SK-N-SH treated with all-trans-retinoic acid at 6 μM for 48 hours (cell line): ENCODE measurements at regions not wholly inside any gene's neighbourhood (a gene's known extent, or its start where the extent isn't known, plus 50 kb on each side); places are given as distances from the start of the nearest gene placed in this dataset.

Source experiments
- ATAC-seq: fragments of 200-7000 bp; cut with Tn5 transposase; 3 replicates; pipeline ENCODE4 v1.9.1; 2020; ENCODE audit warnings: mild to moderate bottlenecking, moderate library complexity
- ARNTL ChIP-seq: fragments of 450-650 bp; formaldehyde crosslinking; IDR thresholded peaks from 2 replicates; pipeline ENCODE4 v1.5.0; 2020; ENCODE audit warnings: low read depth, mild to moderate bottlenecking, moderate library complexity, borderline replicate concordance
- BACH2 ChIP-seq: fragments of 250-450 bp; sonication (Bioruptor Pico); IDR thresholded peaks from 2 replicates; pipeline ENCODE4 v1.9.0; 2021; ENCODE audit warnings: mild to moderate bottlenecking, borderline replicate concordance
- CSDC2 ChIP-seq: fragments of 250-450 bp; sonication (Bioruptor Pico); IDR thresholded peaks from 2 replicates; pipeline ENCODE4 v1.5.0; 2020; ENCODE audit warnings: mild to moderate bottlenecking, moderate library complexity
- ESRRG ChIP-seq: fragments of 250-450 bp; sonication (Bioruptor Pico); IDR thresholded peaks from 2 replicates; pipeline ENCODE4 v1.6.1; 2021; ENCODE audit warnings: mild to moderate bottlenecking
- GLIS3 ChIP-seq: fragments of 250-450 bp; sonication (Bioruptor Pico); IDR thresholded peaks from 2 replicates; pipeline ENCODE4 v1.5.0; 2020; ENCODE audit warnings: mild to moderate bottlenecking, moderate library complexity
- ISL1 ChIP-seq: fragments of 250-450 bp; sonication (Bioruptor Pico); IDR thresholded peaks from 2 replicates; pipeline ENCODE4 v2.1.2; 2022; ENCODE audit warnings: mild to moderate bottlenecking, moderate library complexity
- OSR1 ChIP-seq: fragments of 250-450 bp; sonication (Bioruptor Pico); IDR thresholded peaks from 2 replicates; pipeline ENCODE4 v1.8.0; 2022; ENCODE audit warnings: moderate library complexity, mild to moderate bottlenecking, inconsistent platforms
- PATZ1 ChIP-seq: fragments of 250-450 bp; sonication (Bioruptor Pico); IDR thresholded peaks from 2 replicates; pipeline ENCODE4 v1.8.0; 2020; ENCODE audit warnings: mild to moderate bottlenecking, moderate library complexity, borderline replicate concordance
- POU6F1 ChIP-seq: fragments of 250-450 bp; sonication (Bioruptor Pico); IDR thresholded peaks from 2 replicates; pipeline ENCODE4 v1.8.0; 2021; ENCODE audit warnings: low read depth, mild to moderate bottlenecking, moderate library complexity, borderline replicate concordance
- PPARA ChIP-seq: fragments of 250-450 bp; sonication (Bioruptor Pico); IDR thresholded peaks from 2 replicates; pipeline ENCODE4 v1.5.0; 2020; ENCODE audit warnings: mild to moderate bottlenecking, borderline replicate concordance
- RARB ChIP-seq: fragments of 250-450 bp; sonication (Bioruptor Pico); IDR thresholded peaks from 2 replicates; pipeline ENCODE4 v1.8.0; 2021; ENCODE audit warnings: mild to moderate bottlenecking, moderate library complexity
- SNAI2 ChIP-seq: fragments of 250-450 bp; sonication (Bioruptor Pico); IDR thresholded peaks from 2 replicates; pipeline ENCODE4 v1.5.0; 2020; ENCODE audit warnings: mild to moderate bottlenecking, moderate library complexity
- TOX ChIP-seq: fragments of 250-450 bp; sonication (Bioruptor Pico); IDR thresholded peaks from 2 replicates; pipeline ENCODE4 v1.8.0; 2021; ENCODE audit warnings: mild to moderate bottlenecking, moderate library complexity, borderline replicate concordance
- ZC3H10 ChIP-seq: fragments of 250-450 bp; sonication (Bioruptor Pico); IDR thresholded peaks from 2 replicates; pipeline ENCODE4 v1.5.1; 2021; ENCODE audit warnings: mild to moderate bottlenecking, moderate library complexity
- ZFP3 ChIP-seq: fragments of 250-450 bp; sonication (Bioruptor Pico); IDR thresholded peaks from 2 replicates; pipeline ENCODE4 v1.5.0; 2020; ENCODE audit warnings: mild to moderate bottlenecking, moderate library complexity
- ZFP30 ChIP-seq: fragments of 450-650 bp; formaldehyde crosslinking; IDR thresholded peaks from 2 replicates; pipeline ENCODE4 v1.5.0; 2022; ENCODE audit warnings: mild to moderate bottlenecking, moderate library complexity
- ZNF565 ChIP-seq: fragments of 450-650 bp; formaldehyde crosslinking; conservative IDR thresholded peaks from 2 replicates; pipeline ENCODE4 v1.5.0; 2020; ENCODE audit warnings: low read depth, mild to moderate bottlenecking, moderate library complexity
- ZNF70 ChIP-seq: fragments of 450-650 bp; formaldehyde crosslinking; IDR thresholded peaks from 2 replicates; pipeline ENCODE4 v1.5.0; 2020; ENCODE audit warnings: mild to moderate bottlenecking, moderate library complexity
- ZNF8 ChIP-seq: fragments of 450-650 bp; formaldehyde crosslinking; IDR thresholded peaks from 2 replicates; pipeline ENCODE4 v1.5.0; 2020; ENCODE audit warnings: mild to moderate bottlenecking, moderate library complexity
- TF ChIP-seq, protein P1 (sequence below): fragments of 250-450 bp; sonication (Bioruptor Pico); IDR thresholded peaks from 2 replicates; pipeline ENCODE4 v1.5.1; 2020; ENCODE audit warnings: low read depth, mild to moderate bottlenecking, moderate library complexity
- TF ChIP-seq, protein P2 (sequence below): fragments of 250-450 bp; sonication (Bioruptor Pico); IDR thresholded peaks from 2 replicates; pipeline ENCODE4 v1.5.0; 2020; ENCODE audit warnings: mild to moderate bottlenecking, moderate library complexity

GRCh38 chr13:42699912-42700311, 81.5 kb upstream of the FAM216B start:
- ATAC-seq: no peak
- TF ChIP-seq ZNF565 (no peak), ZNF70 (CRISPR knock-in tag) (no peak), PATZ1 (CRISPR knock-in tag) (no peak), RARB (CRISPR knock-in tag) (no peak), PPARA (CRISPR knock-in tag) (no peak), GLIS3 (no peak), CSDC2 (CRISPR knock-in tag) (no peak), BACH2 (no peak)
- TF ChIP-seq, protein P1, sequence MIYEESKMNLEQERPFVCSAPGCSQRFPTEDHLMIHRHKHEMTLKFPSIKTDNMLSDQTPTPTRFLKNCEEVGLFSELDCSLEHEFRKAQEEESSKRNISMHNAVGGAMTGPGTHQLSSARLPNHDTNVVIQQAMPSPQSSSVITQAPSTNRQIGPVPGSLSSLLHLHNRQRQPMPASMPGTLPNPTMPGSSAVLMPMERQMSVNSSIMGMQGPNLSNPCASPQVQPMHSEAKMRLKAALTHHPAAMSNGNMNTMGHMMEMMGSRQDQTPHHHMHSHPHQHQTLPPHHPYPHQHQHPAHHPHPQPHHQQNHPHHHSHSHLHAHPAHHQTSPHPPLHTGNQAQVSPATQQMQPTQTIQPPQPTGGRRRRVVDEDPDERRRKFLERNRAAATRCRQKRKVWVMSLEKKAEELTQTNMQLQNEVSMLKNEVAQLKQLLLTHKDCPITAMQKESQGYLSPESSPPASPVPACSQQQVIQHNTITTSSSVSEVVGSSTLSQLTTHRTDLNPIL: no peak

DNA sequence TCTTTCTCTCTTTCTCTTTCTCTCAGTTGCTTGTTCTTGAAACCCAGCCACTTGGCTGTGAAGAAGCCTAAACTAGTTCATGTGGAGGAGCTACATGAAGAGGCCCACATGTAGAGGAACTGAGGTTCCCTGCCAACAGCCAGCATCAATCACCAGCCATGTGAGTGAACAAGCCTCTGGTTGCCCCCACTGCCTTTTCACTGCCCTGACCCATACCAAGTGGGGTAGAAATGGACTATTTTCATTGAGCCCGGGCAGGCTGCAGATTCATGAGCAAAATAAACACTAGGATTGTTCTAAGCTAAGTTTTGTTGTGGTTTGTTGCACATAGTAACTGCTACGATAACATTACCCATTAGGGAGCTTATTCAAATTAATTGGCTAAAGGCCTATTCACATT, 78.7 kb upstream of the FAM216B start:
- no peak for ATAC-seq
- no peak for TF ChIP-seq ARNTL (CRISPR knock-in tag)

- no peak for ATAC-seq
- TF ChIP-seq ESRRG (no peak), SNAI2 (no peak), ZNF565 (no peak), GLIS3 (no peak), TOX (CRISPR knock-in tag) (no peak), POU6F1 (CRISPR knock-in tag) (no peak), PPARA (CRISPR knock-in tag) (no peak), RARB (CRISPR knock-in tag) (no peak), PATZ1 (CRISPR knock-in tag) (no peak), OSR1 (CRISPR knock-in tag) (no peak), ZNF8 (CRISPR knock-in tag) (no peak), CSDC2 (CRISPR knock-in tag) (no peak), ZFP30 (no peak), ZFP3 (CRISPR knock-in tag) (no peak), ZC3H10 (CRISPR knock-in tag) (no peak), ISL1 (CRISPR knock-in tag) (no peak), ARNTL (CRISPR knock-in tag) (no peak)
- TF ChIP-seq, protein P2, sequence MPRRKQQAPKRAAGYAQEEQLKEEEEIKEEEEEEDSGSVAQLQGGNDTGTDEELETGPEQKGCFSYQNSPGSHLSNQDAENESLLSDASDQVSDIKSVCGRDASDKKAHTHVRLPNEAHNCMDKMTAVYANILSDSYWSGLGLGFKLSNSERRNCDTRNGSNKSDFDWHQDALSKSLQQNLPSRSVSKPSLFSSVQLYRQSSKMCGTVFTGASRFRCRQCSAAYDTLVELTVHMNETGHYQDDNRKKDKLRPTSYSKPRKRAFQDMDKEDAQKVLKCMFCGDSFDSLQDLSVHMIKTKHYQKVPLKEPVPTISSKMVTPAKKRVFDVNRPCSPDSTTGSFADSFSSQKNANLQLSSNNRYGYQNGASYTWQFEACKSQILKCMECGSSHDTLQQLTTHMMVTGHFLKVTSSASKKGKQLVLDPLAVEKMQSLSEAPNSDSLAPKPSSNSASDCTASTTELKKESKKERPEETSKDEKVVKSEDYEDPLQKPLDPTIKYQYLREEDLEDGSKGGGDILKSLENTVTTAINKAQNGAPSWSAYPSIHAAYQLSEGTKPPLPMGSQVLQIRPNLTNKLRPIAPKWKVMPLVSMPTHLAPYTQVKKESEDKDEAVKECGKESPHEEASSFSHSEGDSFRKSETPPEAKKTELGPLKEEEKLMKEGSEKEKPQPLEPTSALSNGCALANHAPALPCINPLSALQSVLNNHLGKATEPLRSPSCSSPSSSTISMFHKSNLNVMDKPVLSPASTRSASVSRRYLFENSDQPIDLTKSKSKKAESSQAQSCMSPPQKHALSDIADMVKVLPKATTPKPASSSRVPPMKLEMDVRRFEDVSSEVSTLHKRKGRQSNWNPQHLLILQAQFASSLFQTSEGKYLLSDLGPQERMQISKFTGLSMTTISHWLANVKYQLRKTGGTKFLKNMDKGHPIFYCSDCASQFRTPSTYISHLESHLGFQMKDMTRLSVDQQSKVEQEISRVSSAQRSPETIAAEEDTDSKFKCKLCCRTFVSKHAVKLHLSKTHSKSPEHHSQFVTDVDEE (CRISPR knock-in tag): no peak
- TF ChIP-seq, protein P1: no peak
- TF ChIP-seq, all 23 proteins: peak for 0
These were observed 77.6 kb upstream of the FAM216B start for GRCh38 chr13:42703740-42704139.
